DMS79 treated with DMSO at 0.1 percent for 48 hours (cell line): ENCODE measurements at regions not wholly inside any gene's neighbourhood (a gene's known extent, or its start where the extent isn't known, plus 50 kb on each side); places are given as distances from the start of the nearest gene placed in this dataset.

ENCODE experiments used
- DNase-seq: peaks from one replicate; lab custom pipeline; 2025; lab: John Stamatoyannopoulos, UW

GRCh38 chr10:110436554-110437350 is 61.0 kb upstream of the DUSP5 start:
- no peak for DNase-seq

DNA sequence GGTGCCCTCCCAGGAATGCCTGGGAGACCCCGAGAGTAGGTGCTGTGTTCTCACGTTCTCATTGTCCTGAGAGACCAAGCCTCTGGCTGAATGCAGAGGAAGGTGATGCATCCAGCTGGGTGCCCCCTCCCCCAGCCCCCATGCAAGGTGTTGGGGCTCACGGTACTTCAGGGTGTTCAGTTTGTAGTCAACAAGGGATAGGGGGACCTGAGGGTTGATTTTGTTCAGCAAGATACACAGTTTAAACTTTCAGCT is 60.4 kb upstream of the DUSP5 start:
- no peak for DNase-seq

DNA sequence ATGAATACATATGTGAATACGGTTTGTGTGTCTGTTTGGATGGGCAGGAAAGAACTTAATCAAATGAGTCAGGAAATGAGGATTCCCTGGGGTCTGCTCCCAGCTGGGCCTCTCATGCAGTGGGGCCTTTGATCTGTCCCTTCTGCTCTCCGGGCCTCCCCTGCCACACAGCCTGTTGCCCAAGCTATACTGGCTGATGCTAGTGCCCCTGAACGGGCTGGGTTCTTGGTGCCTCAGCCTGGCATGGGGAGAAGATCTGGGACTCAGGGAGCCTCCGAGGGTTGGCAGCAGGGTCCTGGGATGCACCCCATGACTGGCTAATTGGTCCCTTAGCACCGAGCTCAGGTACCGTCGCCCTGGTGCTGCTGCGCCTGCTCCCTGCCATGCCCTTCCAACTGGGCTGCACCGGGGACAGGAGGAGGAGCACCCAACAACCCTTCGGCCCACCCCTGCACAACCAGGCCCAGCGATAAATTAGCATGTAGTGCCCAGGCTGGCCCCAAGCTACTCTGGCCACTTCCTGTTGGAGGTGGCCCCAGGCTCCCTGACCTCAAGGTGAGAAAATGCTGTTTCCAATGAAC is 59.9 kb upstream of the DUSP5 start:
- DNase-seq, result no peak

GRCh38 chr10:110442746-110443145 is 55.0 kb upstream of the DUSP5 start:
- no peak for DNase-seq

- no peak for DNase-seq
These were observed 54.3 kb upstream of the DUSP5 start for GRCh38 chr10:110443239-110444003.

DNA sequence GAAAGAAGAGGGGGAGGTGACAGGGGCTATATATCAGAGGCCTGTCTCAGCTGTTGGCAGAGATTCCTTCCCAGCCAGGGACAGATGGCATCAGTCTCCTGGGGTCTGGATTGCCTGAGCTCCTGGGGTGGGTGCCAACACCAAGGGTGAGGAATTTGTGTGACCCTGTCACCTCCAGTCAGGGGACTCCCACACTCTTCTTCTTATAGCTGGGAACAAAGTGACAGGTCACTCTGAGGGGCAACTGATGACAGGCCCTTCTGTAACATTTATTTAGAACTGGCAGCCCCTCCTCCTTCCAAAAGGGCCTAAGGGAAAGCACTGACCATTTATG is 53.7 kb upstream of the DUSP5 start:
- no peak for DNase-seq

GRCh38 chr10:110445871-110446270 is 51.8 kb upstream of the DUSP5 start:
- DNase-seq, result no peak

DNA sequence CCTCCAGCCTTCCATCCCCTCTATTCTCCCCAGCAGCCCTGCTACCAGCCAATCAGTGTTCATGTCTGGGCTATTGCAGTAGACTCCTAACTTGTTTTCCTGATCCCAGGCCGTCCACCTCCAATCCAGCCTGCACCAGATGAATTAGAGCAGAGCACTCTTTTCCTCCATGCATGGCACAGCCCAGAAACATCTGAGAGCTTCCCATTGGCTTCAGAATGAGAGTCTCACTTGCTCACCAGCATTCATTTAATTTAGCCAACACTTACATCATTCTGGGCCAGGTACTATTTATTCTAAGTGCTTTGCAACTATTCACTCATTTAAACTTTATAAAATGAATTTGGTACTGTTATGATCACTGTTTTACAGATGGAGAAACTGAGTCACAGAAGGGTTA is 51.4 kb upstream of the DUSP5 start:
- no peak for DNase-seq

DNA sequence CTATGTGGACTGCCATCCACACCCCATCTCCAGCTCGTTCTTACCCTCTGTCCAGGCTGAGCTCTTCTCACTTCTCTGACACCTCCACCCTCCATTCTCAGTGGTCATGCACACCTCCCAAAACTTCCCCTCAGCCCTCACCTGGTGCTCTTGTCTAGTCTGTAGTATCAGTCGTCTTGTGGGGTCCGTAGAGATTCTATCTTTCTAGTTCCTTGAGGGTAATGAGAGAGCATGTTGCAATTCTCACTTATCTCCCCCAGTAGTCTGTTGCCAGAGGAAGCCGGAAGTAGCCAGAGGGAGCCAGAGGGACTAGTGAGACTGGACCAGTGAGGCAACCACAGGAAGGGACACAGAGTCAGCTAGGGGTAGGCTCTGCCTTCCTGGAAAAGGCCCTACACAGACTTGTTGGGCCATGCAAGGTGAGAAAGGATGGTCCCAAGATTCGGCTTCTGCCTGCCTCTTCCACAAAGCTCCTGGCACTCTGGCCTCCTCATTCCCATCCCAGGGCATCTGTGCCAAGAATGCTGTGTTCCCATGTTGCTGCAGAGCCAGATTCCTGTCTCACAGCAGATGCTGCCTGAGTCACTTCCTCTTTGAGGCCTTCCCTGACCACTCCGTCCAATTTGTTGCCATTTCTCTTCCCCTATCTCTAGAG is 50.6 kb upstream of the DUSP5 start:
- no peak for DNase-seq

DNA sequence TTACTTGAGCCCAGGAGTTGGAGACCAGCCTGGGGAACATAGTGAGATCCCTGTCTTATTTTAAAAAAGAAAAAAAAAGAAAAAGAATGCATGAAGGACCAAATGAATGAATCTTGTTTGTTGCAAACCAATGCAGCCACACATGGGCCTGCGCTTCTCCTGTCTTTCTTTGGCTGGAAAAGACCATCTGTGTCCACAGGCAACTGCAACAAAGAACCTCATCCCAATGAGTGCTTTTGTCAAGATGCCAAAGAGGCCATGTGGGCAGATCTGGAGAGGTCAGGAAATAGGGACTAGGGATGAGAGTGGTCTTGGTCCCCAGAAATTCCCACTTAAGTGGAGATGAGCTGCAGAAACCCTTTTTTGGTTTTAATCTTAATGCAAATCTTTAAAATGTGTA is 49.8 kb upstream of the DUSP5 start:
- no peak for DNase-seq
